Psoas muscle (tissue), 7 donors: ENCODE measurements at regions not wholly inside any gene's neighbourhood (a gene's known extent, or its start where the extent isn't known, plus 50 kb on each side); places are given as distances from the start of the nearest gene placed in this dataset.

Experiments used
- ATAC-seq, 4 donors: fragments of 200-7000 bp; cut with Tn5 transposase; one replicate each; pipeline ENCODE4 v1.9.1; 2020; ENCODE audit warnings: moderate library complexity in 3 of 4, mild to moderate bottlenecking in 2 of 4
- DNase-seq, 2 donors: peaks; one replicate each; pipeline ENCODE4 v3.0.0-alpha.2; 2020
- H3K27ac ChIP-seq: fragments of 200-600 bp; one replicate; pipeline ENCODE4 v1.8.0; 2022
- H3K27me3 ChIP-seq, 3 donors: fragments of 200-600 bp in 1 of 3; one replicate each; pipeline versions ENCODE4 v1.6.1 to v1.8.0; 2013 to 2022; ENCODE audit warnings: low read length in 2 of 3, mild to moderate bottlenecking in 2 of 3, moderate library complexity in 1 of 3; ENCODE audit not compliant: insufficient read depth in 3 of 3
- H3K36me3 ChIP-seq, 2 donors: fragments of 200-600 bp in 1 of 2; one replicate each; pipeline versions ENCODE4 v1.6.1 to v1.8.0; 2013 to 2022; ENCODE audit warnings: low read depth in 1 of 2, mild to moderate bottlenecking in 1 of 2, moderate library complexity in 1 of 2; ENCODE audit not compliant: insufficient read depth in 1 of 2
- H3K4me1 ChIP-seq: fragments of 200-600 bp; one replicate; pipeline ENCODE4 v1.8.0; 2022
- H3K4me3 ChIP-seq: fragments of 200-600 bp; one replicate; pipeline ENCODE4 v1.8.0; 2022; ENCODE audit warnings: mild to moderate bottlenecking
- H3K9me3 ChIP-seq: fragments of 200-600 bp; one replicate; pipeline ENCODE4 v1.8.0; 2022
- WGBS, 3 donors: extraction: QIAGEN DNeasy Blood & Tissue Kit; methylation state at CpG; one replicate each; pipeline versions ENCODE4 v1.1.6 to v1.1.7; 2013; 5-methylcytosine and 5-hydroxymethylcytosine counted together
- intact Hi-C, 2 donors: fragments of 100-400 bp; cut with DNase I; formaldehyde crosslinking; loops; one replicate each; pipeline versions ENCODE4 v1.11.0 to v1.14.2; 2022
- TF ChIP-seq, protein P1 (sequence below): fragments of 200-600 bp; IDR thresholded peaks from one replicate; pipeline ENCODE4 v1.8.0; 2022; ENCODE audit warnings: antibody characterized with exemption
- donor health status: healthy with polysubstance abuse.
- donor health status: DM: no; HTN: no; CAD: no; lungs with moderate emphysema.
- donor health status: Bipolar disorder and iron deficiency.
- donor health status: healthy.
- donor health status: DM: yes; HTN: yes; CAD: no.
- donor health status: DM: no; HTN: no; CAD: no.
- donor health status: DM: yes; HTN: yes; CAD: no.

DNA sequence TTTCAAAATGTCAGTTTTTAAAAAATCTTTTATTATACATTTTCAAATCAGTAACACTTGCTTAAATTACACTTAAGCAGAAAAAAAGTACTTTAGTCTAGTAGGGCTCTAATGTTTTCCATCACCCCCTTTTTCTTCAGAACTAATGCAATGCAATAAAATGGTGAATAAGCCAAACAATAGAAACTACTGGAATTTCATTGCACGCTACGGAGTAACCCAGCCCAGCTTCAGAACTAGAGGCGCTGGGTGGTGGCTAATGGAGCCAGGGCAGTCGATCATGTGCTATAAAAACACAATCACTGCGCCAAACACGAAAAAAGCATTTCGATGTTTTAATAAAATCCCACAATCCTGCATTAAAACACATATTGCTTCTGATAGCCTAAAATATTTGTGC lies 59.9 kb upstream of the ODAD2 start:
- no peak overlapping the region for H3K27ac ChIP-seq
- intact Hi-C loops: no loop called here
- no peaks in the 10 kb centered on the region for H3K27me3 ChIP-seq
- WGBS, 3 donors: 93 to 99% (median 95%) methylated on average over 7 of the region's 7 CpGs
- ATAC-seq: no peak
- H3K4me3 ChIP-seq: no peak overlapping the region
- H3K9me3 ChIP-seq: no peaks in the 10 kb centered on the region
- no peaks in the 10 kb centered on the region for H3K4me1 ChIP-seq
- TF ChIP-seq, protein P1, sequence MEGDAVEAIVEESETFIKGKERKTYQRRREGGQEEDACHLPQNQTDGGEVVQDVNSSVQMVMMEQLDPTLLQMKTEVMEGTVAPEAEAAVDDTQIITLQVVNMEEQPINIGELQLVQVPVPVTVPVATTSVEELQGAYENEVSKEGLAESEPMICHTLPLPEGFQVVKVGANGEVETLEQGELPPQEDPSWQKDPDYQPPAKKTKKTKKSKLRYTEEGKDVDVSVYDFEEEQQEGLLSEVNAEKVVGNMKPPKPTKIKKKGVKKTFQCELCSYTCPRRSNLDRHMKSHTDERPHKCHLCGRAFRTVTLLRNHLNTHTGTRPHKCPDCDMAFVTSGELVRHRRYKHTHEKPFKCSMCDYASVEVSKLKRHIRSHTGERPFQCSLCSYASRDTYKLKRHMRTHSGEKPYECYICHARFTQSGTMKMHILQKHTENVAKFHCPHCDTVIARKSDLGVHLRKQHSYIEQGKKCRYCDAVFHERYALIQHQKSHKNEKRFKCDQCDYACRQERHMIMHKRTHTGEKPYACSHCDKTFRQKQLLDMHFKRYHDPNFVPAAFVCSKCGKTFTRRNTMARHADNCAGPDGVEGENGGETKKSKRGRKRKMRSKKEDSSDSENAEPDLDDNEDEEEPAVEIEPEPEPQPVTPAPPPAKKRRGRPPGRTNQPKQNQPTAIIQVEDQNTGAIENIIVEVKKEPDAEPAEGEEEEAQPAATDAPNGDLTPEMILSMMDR: no peak
- peaks cover 0 to 39% of the 10 kb centered on the region in 2 donors for H3K36me3 ChIP-seq
- DNase-seq: no peak

DNA sequence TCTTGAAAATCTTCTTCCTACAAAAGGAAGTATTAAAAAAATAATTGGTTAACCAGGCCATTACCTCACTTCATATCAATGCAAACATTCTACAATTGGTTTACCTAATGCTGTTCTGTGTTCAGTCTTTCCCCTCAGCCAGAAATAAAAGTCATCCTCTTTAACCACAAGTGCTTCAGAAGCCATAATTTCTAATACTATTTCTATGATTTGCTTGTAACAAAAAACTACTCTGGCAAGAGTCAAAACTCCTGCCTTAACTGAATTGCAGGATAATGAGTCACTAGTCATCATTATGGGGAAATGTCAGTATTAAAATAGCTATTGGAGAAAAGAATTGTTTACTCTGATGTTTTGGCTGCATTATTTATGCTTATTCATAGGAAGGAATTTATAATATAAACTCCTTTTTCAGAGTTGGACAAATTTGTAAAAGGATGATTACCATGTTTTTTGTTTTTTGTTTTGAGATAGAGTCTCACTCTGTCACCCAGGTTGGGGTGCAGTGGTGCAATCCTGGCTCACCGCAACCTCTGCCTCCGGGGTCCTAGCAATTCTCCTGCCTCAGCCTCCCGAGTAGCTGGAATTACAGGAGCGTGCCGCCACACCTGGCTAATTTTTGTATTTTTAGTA lies 55.5 kb upstream of the ODAD2 start:
- no peak for DNase-seq
- TF ChIP-seq, protein P1: no peak
- Histone ChIP-seq H3K27ac (no peak overlapping the region), H3K27me3 (no peaks in the 10 kb centered on the region), H3K4me1 (no peaks in the 10 kb centered on the region), H3K9me3 (no peaks in the 10 kb centered on the region), H3K36me3 (peaks cover 0 to 39% of the 10 kb centered on the region in 2 donors), H3K4me3 (no peak overlapping the region)
- 90 to 95% (median 94%) methylated on average over 5 of the region's 5 CpGs for WGBS, 3 donors
- ATAC-seq: no peak
- intact Hi-C loops: no loop called here

DNA sequence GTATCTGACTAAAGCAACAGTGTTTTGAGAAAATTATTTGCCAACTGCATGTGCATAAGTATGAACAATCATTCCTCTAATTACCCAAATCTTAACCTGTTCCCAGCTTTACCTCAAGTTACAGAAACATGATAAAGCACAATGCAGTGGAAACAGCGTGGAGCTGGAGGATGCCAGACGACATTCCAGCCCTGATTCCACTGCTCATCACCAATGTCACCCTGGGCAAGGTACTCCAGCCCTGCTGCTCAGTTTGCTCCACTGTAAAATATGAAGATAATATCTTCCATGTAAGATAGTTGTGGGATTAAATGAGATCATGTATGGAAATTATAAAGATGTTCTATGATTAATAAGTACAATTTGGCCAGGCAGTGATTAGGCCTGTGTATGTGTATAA lies 50.4 kb upstream of the ODAD2 start:
- ATAC-seq (no peak), DNase-seq (no peak)
- intact Hi-C loops: no loop called here
- WGBS, 3 donors: 59 to 78% (median 74%) methylated on average over 2 of the region's 2 CpGs
- H3K4me1 ChIP-seq: no peaks in the 10 kb centered on the region
- H3K9me3 ChIP-seq: no peaks in the 10 kb centered on the region
- TF ChIP-seq, protein P1: no peak
- no peaks in the 10 kb centered on the region for H3K27me3 ChIP-seq
- H3K4me3 ChIP-seq: no peak overlapping the region
- no peak overlapping the region for H3K27ac ChIP-seq
- H3K36me3 ChIP-seq: no peaks in the 10 kb centered on the region
